GM12892 (cell line): ENCODE measurements at regions not wholly inside any gene's neighbourhood (a gene's known extent, or its start where the extent isn't known, plus 50 kb on each side); places are given as distances from the start of the nearest gene placed in this dataset.

Experiments used
- POLR2A ChIP-seq: IDR thresholded peaks from 2 replicates; pipeline ENCODE4 v1.6.1; 2011; ENCODE audit warnings: low read depth, low read length, control low read depth
- TAF1 ChIP-seq: IDR thresholded peaks from 2 replicates; pipeline ENCODE4 v1.6.1; 2011; ENCODE audit warnings: low read depth, mild to moderate bottlenecking, control low read depth, low read length, borderline replicate concordance

DNA sequence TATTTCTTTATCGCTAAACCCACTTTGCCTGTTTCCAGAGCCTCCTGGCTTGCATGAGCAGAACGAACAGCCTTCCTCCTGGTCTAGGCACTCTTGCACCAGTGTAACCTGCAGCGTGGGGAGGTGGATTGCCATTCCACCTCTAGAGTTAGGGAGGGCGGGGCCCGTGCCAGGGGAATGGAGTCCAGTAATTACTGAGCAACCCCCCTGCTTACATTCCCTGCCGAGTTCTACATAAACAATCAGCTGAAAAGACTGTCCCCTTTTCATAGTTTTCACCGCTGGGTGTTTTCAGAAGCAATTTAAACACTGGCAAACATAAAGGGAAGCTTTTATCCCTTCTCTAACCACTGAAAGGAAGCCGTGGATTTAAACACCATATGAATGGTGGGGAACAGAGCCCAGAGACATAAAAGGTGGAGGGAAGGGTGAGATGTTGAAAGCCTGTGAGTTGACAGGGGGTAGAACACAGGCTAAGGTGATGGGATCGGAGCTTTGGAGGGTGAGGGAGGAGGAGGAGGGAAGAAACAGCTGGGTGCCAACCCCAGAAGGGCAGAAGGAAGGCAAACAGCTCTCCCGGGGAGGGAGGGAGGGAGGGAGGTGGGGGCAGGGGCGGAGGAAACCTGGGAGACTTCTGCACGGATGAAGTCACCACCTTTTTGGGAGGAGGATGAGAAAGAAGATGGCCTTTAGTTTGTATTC, 68.0 kb upstream of the WDR26 start:
- TF ChIP-seq POLR2A (no peak), TAF1 (no peak)
